ENCODE measurements at regions not wholly inside any gene's neighbourhood (a gene's known extent, or its start where the extent isn't known, plus 50 kb on each side); places are given as distances from the start of the nearest gene placed in this dataset.

DNA sequence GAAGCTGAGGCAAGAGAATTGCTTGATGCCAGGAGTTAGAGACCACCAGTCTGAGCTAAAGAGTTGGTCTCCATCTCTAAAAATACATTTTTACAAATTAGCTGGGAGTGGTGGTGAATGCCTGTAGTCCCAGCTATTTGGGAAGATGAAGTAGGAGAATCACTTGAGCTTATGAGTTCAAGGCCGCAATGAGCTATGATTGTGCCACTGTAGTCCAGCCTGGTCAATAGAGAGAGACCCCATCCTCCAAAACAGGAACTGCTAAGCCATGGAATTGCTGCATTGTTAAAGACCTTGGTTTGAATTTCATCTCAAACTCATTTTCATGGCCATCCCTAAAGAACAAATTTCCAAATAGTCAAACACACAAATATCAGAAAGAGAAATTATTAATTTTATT lies 113.9 kb upstream of the AGTR1 start:
- DNase-seq (ENCODE audit: low spot score), result no peak

DNA sequence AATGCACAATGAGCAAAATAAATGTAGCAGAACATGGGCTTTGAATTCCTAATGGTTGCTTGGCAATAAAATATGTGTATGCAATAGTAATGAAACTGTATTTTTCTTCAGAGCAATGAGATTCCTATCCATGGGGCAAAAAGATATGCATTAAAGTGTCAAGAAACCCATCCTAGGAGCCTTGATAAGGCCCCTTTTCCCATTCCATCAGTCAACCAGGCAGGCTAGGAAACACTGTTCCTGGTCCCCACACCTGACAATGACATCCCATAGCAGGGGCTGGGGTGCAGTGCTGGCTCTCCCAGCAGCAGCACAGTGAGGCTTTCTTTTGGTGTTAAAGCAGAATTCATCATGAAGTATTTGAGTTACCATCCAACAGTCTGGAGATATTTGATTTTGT lies 113.3 kb upstream of the AGTR1 start:
- DNase-seq (ENCODE audit: low spot score), result no peak

DNA sequence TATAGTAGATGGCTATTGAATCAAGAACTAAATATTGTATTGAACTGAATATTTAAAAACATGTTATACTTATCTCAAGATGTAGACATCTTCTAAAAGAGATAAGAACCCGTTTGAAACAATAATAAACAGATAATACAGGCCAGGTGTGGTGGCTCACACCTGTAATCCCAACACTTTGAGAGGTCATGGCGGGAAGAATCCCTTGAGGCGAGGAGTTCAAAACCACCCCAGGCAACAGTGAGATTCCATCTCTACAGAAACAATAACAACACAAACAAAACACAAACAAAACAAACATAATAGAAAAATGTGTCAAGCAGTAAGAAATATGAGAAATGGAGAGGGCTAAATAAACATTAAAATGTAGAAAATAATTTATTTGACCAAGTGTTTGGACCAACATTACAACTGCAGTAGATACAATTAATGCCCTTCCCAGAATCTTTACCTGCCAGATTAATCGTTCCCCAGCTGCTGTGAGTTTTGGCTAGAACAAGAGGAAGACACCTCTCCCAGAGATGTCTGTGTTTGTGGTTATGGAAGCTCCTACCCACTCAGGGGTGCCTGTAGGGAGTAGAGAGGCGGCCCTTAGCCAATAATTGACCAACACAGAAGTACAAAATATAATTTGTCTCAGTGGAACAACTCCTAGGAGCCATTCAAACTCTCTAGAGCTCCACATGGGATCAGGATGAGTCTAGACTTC lies 111.9 kb upstream of the AGTR1 start:
- no peak for DNase-seq (ENCODE audit: low spot score)

DNA sequence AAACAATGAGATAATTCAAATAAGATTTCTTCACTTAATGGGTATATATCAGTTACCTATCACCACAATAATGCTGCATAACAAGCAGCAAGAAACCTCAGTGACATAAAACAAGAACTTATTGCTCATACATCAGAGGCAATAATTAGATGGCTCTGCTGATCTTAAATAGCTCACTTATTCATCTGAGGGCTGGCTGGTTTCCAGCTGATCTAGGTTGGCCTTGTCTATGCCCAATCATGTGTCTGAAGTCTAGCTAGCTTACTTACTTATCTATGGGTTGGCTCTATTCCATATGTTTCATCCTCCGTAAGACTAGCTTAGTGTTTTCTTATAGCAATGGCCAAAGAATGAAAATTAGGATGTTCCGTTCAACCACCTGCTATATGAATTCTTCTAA lies 109.4 kb upstream of the AGTR1 start:
- DNase-seq (ENCODE audit: low spot score), result no peak

DNA sequence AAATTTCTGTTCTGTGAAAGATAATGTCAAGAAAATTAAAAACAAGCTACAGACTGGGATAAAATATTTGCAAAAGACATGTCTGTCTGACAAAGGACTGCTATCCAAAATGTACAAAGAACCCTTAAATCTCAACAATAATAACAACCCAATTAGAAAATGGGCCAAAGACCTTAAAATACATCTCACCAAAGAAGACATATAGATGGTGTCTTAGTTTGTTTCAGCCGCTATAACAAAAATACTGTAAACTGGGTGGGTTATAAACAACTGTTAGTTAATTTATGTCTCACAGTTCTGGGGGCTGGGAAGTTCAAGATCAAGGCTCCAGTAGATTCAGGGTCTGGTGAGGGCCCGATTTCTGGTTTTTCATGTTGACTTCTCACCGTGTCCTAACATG lies 106.2 kb upstream of the AGTR1 start:
- DNase-seq (ENCODE audit: low spot score), result no peak

DNA sequence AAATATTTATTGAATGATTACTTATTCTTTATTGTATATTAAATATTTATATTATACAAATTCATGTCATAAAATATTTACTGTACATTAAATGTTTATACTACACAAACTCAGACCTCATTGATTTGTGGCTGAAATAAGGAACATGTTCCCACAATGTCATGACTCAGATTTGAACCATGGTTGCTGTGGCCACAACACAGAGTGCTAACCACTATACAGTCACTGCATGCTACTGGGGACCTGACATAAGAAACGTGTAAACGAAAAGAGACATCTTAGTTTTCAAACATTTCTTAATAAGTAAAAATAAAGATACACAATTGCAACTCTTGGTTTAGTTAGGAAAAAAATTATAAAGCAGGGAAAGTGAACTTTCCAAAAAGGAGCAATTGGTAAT lies 99.1 kb upstream of the AGTR1 start:
- DNase-seq (ENCODE audit: low spot score), result no peak

DNA sequence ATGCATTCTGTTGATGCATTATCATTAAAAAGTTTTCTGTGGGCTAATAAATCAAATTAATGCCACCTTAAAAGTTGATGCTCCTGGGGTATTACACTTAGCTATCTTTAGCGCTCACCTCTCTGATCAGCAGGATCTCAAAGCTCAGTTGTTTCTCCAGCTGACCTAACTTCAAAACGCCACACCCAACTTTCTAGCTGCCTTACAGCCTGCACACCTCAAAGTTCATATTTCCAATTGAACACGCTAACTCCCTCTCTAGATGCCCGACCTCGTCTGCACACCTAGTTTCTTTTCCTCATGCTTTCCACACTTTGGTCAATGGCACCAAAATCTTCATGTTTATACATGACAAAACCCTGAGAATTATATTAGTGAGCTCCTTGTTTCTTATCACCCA lies 98.2 kb upstream of the AGTR1 start:
- no peak for DNase-seq (ENCODE audit: low spot score)

DNA sequence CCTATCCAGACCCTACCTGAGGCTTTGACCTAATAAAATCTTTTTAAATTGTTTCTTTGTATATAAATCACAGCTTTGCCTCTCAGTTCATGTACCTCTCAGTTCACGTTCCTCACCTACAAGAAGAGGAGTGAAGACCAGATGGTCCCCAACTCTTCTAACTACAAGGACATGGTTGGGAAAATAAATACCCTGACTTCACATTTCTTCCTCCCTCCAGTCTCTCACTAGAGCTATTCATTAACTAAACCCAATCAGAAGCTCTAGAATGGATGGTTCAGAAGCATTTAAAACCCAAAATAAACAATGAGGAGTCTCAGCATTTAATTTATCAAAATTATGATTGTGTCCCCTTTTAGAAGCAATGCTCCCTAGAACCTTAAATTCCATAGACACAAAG lies 97.3 kb upstream of the AGTR1 start:
- DNase-seq (ENCODE audit: low spot score), result no peak

DNA sequence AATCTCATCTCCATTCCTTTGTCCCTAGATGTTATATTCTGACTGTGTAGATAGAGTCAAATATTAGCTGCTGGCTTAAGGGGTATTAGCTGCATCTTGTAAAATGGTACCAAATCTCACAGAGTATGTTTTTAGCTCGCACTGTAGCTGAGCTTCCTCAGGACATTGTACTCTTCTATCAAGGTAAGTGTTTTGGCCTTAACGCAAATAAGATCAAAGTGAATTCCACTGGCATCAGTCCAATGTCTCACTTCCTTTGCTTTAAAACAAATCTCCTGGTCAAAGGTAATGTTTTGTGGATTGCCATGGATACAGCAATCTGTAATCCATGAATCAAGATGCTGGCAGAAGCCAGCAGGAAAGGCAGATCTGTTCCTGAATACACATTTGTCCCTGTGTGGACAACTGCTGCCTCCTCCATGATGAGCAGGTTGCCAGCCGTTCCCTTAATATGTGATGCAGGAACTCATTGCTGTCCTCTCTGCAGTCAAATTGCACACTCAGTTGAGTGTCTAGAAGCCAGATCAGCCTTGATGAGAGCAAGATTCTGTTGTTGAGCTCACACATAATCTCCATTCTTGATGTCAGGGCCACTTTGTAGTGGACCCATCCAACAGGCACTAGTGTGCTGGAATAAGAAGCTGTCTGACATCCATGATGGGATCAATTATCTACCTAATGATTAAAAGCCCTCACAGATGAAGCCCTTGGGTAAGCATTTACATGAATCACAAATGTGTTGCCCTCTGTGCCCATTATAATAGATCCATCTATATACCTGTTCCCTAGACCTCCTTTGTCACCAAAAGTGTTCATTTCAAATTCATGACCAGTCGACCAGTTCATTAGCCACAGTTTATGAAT lies 96.6 kb upstream of the AGTR1 start:
- no peak for DNase-seq (ENCODE audit: low spot score)

DNA sequence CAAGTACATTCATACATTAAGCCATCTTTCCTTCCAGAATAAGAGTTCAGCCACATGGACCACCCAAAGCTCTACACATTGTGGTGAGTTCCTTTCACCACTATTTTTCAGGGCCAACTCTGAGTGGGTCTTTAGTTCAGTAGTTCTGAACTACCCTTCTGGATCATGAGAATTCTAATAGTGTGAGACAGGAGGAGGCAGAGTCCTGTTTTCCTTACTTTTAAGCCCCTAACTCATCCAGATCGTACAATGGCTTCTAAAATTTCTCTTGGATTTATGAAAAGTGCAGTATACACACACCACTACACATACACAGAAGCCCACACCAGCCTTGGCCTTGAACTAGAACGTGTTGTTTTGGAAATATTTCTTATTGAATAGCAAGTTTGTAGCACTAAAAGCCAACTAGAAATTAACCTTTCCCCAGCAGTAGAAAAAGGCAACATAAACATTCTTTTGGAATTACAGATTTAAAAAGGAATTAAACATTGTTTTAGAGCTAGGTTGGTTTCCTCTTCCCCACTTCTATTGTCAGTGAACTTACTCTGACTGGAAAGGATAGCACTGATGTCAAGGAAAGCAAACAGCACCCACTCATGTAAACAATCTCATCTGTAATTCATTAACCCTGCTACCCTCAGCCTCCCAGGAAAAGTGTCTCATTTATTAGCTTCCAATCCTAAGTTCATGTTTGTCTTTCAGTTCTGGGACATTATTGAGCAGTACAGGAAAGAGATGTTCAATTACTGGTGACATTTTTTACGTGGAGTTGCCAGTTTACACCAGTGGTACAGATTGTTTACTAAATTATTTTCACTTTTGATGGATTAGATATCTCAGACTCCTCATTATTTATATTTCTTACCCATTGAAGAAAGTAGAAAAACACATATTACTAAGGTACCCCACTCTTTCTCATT lies 95.7 kb upstream of the AGTR1 start:
- DNase-seq (ENCODE audit: low spot score), result no peak

DNA sequence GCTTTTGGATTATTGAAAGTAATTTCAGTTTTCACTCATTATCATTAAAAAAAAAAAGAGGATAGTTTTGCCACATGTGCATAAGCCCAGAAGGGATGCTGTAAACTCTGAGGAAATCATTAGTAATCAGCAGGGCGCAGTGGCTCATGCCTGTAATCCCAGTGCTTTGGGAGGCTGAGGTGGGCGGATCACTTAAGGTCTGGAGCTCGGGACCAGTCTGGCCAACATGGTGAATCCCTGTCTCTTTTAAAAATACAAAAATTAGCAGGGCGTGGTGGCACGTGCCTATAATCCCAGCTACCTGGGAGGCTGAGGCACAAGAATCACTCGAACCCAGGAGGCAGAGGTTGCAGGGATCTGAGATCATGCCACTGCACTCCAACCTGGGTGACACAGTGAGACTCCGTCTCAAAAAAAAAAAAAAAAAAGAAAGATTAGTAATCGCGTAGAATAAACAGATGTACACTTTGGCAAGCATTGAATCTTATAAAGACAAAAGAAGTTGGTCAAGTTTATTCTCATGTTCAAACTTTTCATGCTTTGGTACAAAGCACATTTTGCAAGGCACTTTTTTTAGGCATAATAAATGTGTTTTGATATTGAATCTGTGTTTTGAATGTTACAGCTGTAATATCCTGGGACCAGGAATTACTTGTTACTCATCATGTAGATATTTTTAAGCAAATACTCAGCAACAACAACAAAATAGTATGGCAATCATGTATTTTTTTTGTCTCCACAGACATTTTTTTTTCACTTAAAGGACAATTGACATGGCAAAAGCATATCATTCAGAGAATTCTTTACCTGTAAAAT lies 93.2 kb upstream of the AGTR1 start:
- DNase-seq (ENCODE audit: low spot score), result no peak

DNA sequence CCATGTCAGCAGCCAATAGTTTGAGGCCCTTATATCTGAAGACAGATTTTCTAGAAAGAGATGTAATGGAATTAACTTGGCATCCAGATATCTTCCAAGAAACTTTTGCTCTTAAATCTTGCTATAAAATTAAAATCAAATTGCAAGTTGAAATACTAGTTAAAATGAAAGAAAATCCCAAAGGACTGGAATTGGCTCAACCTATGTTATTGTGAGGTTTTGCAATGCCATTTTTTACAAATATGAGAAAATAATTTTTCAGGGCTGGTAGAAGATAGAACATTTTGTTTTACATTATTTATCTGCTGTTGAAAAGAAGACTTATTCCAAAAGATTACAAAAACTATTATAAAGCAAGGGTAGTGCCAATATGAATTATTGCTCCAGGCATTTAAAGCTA lies 92.2 kb upstream of the AGTR1 start:
- no peak for DNase-seq (ENCODE audit: low spot score)

DNA sequence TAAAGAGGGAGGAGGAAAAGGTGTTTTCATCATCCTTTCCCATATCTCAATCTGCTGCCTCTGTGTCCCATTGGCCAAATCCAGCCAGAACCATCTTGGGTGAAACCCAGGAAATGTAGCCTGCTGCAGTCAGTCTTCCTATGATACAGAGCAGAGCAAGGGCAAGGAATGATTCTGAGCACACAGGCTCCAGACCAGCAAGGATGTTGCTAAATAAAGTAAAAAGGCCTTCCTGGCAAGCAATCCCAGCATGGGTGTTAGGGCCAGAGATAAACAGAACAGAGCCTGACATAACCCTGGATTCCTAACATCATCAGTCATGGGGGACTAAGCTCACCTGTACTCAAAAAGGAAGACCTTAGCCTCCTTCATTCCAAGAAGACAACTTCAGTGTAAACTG lies 90.7 kb upstream of the AGTR1 start:
- DNase-seq (ENCODE audit: low spot score), result no peak

DNA sequence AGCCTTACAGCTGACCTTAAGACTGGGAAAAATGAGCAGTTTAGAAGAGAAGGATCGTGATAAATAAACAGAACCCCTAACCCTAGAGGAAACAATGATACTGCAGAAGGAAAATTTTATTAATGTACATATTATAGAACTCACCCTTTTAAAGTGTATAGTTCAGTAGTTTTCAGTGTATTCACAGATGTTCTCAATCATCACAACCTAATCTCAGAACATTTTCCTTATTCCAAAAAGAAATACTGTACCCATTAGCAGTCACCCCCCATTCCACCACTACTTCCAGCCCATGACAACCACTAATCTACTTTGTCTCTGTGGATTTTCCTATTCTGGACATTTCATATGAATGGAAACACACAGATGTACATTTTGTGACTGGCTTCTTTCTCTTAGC lies 90.2 kb upstream of the AGTR1 start:
- no peak for DNase-seq (ENCODE audit: low spot score)

DNA sequence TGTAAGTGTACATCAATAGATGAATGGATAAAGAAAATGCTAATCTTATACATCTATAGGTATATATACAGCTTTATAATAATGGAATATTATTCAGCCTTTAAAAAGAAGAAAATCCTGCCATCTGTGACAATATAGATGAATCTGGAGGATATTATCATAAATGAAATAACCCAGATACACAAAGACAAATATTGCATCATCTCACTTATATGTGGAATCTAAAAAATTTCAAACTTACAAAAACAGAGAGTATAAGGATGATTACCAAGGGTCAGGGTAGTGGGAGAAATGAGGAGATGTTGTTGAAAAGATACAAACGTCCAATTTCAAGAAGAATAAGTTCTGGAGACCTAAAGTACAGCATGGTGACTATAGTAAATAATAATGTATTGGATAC lies 85.4 kb upstream of the AGTR1 start:
- no peak for DNase-seq (ENCODE audit: low spot score)

DNA sequence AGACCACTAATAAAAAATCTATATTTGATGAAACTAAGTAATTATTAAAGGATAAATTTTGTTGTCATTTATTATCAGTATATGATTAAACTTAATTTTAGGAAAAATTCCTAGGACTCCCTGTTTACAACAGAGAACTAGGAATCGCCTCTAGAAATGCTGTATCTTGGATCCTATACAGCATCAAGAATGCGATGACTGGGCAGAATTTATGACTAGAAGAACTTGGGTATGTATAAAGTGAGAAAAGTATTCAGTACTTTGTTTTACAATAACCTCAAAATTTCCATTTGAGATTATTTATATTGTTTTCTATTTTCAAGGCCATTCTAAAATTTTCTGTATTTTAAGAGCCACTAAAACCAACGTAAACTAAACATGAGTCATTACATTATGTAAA lies 82.3 kb upstream of the AGTR1 start:
- no peak for DNase-seq (ENCODE audit: low spot score)

DNA sequence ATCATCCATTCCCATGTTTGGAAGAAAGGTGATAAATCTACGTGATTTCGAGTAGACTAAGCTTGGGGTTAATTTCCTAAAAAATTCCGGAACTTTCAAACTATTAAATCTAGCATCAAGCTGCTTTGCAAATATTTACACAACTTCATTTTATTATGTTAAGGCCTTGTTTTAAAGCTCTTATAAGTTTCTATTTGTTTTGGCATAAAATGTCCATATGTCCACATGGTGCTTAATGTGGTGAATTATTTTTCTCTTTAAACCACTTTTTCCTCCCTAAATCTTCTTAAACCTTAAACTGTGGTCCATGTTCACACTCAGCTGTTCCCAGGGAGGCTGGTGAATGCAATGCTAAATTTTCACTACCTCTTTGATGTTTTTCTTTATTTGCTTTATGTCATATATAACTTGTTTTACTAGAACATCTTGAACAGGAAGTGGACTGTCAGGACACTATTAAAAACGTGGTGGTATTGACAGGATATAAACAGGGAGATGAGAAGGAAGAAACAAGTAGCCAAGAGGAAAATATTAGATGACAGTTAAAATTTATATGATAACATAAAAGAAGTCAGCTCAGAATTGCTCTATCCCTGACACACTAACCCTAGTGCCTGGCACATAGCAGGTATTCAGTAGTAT lies 72.5 kb upstream of the AGTR1 start:
- DNase-seq (ENCODE audit: low spot score), result no peak

DNA sequence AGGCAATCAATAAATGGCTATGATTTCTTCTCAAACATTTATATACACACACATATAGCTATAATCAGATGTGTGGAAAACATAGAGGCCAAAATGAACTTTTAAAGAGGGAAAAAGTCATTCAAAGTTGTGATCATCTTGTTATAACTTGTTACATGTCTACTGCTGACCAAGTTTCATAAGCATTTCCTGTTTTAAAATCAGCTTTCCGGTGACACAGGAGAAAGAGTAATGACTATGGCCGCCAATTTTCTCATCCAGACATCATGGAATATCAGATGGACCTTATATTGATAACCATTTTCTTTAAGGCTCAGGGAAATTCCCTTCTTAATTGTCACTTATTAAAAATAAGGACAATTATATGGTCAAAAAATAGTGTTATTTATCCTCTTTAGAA lies 71.7 kb upstream of the AGTR1 start:
- DNase-seq (ENCODE audit: low spot score), result no peak

DNA sequence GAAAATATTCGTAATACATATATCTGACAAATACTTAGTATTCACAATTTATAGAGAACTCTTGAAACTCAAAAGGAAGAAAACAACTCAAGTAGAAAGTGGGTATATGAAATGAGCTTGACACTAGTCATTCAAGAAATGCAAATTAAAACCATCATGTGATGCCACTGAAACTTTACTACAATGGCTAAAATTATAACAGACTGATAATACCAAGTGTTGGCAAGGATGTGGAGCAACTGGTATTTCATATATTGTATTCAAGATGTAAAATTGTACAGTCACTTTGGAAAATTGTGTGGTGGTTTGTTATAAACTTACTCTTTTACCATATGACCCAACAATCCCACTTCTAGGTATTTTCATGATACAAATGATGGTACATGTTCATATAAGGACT lies 68.7 kb upstream of the AGTR1 start:
- no peak for DNase-seq (ENCODE audit: low spot score)

DNA sequence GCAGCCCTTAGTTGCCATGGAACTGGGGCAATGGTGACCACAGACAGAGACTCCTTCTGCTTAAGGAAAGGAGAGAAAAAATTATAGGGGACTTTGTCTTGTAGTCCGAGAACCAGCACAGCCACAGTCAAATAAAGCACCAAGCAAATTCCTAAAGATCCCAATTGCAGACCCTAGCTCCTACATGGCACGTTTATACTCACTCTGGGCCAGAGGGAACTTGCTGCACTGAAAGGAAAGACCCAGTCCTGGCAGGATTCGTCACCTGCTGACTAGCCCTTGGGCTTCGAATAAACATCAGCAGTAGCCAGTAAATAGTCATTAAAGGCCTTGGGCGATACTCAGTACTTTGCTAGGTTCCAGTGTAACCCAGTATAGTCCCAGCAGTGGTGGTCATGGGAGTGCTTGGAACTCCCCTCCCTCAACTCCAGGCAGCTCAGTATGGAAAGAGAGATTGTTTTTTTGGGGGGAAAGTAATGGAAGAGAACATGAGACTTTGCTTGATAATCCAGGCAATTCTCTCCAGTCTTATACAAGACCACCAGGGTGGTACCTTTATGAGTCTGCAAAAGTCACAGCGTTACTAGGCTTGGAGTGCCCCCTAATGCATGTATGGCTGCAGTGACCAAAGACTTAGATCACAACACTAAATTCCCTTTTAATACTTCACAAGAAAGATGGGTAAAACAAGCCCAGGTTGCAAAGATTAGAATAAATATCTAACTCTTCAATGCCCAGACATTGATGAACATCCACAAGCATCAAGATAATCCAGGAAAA lies 66.4 kb upstream of the AGTR1 start:
- no peak for DNase-seq (ENCODE audit: low spot score)

DNA sequence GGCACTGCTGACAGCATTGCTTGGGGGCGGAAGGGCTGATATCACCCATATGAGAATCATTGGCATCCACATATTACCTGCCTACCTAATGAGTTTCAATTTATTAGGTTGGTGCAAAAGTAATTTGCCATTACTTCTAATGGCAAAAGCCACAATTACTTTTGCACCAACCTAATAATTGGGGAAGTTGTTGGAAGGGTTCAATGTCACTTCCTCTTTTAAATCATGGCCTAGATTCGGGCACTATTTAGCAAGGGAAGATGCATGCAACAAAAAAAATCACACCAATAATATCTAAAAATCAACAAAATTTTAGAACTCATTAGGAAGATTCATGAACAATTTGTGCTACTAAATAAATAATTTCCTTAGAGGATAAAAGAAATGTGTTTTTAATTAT lies 56.0 kb upstream of the AGTR1 start:
- DNase-seq (ENCODE audit: low spot score), result no peak
